Lower leg skin (tissue), 3 donors: ENCODE measurements at regions not wholly inside any gene's neighbourhood (a gene's known extent, or its start where the extent isn't known, plus 50 kb on each side); places are given as distances from the start of the nearest gene placed in this dataset.

Source experiments
- CTCF ChIP-seq, 3 donors: fragments of 450-650 bp; IDR thresholded peaks; one replicate each; pipeline ENCODE4 v1.5.1; 2016; ENCODE audit warnings: antibody characterized with exemption in 3 of 3, mild to moderate bottlenecking in 3 of 3, moderate library complexity in 2 of 3
- POLR2A ChIP-seq, 2 donors: fragments of 450-650 bp; IDR thresholded peaks; one replicate each; pipeline ENCODE4 v1.6.1; 2016 to 2017; ENCODE audit warnings: antibody characterized with exemption in 2 of 2, mild to moderate bottlenecking in 1 of 2, moderate library complexity in 1 of 2

GRCh38 chr16:73124097-73124652, 76.2 kb upstream of the ZFHX3 start:
- no peak for TF ChIP-seq CTCF (IDR thresholded peaks at IDR 0.05)
- no peak for TF ChIP-seq POLR2A (IDR thresholded peaks at IDR 0.05)
